RWPE2 (cell line): ENCODE measurements at regions not wholly inside any gene's neighbourhood (a gene's known extent, or its start where the extent isn't known, plus 50 kb on each side); places are given as distances from the start of the nearest gene placed in this dataset.

Experiments
- ATAC-seq: fragments of 200-7000 bp; cut with Tn5 transposase; 3 replicates; pipeline ENCODE4 v1.9.1; 2021; ENCODE audit warnings: low read depth
- DNase-seq: peaks from one replicate; pipeline ENCODE4 v3.0.0-alpha.2; 2020; ENCODE audit warnings: low spot score
- H3K27ac ChIP-seq: fragments of 450-650 bp; 2 replicates; pipeline ENCODE4 v1.5.1; 2017; ENCODE audit warnings: mild to moderate bottlenecking; ENCODE audit not compliant: poor library complexity, severe bottlenecking
- H3K27me3 ChIP-seq: fragments of 250-450 bp; sonication (Bioruptor Pico); 2 replicates; pipeline ENCODE4 v1.5.1; 2021; ENCODE audit warnings: mild to moderate bottlenecking, moderate library complexity; ENCODE audit not compliant: insufficient read depth, poor library complexity, severe bottlenecking
- H3K36me3 ChIP-seq: fragments of 250-450 bp; sonication (Bioruptor Pico); 2 replicates; pipeline ENCODE4 v1.5.1; 2020; ENCODE audit warnings: low read depth, mild to moderate bottlenecking, moderate library complexity
- H3K4me1 ChIP-seq: fragments of 250-450 bp; sonication (Bioruptor Pico); 2 replicates; pipeline ENCODE4 v1.5.1; 2021; ENCODE audit warnings: mild to moderate bottlenecking, moderate library complexity; ENCODE audit not compliant: insufficient read depth, poor library complexity, severe bottlenecking
- H3K4me3 ChIP-seq: fragments of 250-450 bp; sonication (Bioruptor Pico); 2 replicates; pipeline ENCODE4 v1.5.1; 2021; ENCODE audit warnings: mild to moderate bottlenecking, moderate library complexity; ENCODE audit not compliant: severe bottlenecking
- H3K9me3 ChIP-seq: fragments of 250-450 bp; sonication (Bioruptor Pico); 2 replicates; pipeline ENCODE4 v1.5.1; 2021; ENCODE audit warnings: mild to moderate bottlenecking, moderate library complexity; ENCODE audit not compliant: severe bottlenecking
- TF ChIP-seq, protein P1 (sequence below): fragments of 450-650 bp; IDR thresholded peaks from one replicate; pipeline ENCODE4 v1.5.1; 2017; ENCODE audit warnings: mild to moderate bottlenecking, moderate library complexity; ENCODE audit not compliant: poor library complexity, severe bottlenecking

DNA sequence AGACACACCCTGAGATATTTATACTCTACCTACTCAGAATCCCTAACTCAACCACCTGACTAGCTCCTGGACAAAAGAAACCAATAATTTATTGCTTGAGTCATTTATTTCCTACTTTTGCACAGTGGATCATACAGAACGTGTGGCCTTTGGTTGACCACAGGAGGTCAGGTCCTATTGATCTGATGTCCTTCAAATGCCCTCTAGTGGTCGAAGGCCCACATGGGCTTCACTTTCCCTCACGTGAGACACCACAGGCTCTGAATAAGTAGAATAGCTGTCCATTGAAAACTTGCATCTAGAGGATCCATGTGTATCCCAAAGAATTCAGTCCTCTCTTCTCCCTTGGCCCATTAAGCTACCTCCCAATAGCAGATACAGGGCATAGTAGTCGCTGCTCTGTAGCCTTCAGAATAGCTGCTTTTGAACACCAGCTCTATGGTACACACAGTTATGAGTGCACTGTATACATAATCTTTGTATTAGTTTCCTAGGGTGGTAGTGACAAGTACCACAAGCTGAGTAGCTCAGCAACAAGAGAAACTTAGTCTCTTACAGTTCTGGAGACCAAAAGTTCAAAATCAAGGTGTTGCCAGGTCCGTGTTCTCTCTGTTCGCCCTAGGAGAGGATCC is 177.6 kb upstream of the SMARCA2 start:
- H3K27ac ChIP-seq, result no peak overlapping the region
- H3K4me1 ChIP-seq, result no peaks in the 10 kb centered on the region
- DNase-seq, result no peak
- no peaks in the 10 kb centered on the region for H3K36me3 ChIP-seq
- TF ChIP-seq, protein P1, sequence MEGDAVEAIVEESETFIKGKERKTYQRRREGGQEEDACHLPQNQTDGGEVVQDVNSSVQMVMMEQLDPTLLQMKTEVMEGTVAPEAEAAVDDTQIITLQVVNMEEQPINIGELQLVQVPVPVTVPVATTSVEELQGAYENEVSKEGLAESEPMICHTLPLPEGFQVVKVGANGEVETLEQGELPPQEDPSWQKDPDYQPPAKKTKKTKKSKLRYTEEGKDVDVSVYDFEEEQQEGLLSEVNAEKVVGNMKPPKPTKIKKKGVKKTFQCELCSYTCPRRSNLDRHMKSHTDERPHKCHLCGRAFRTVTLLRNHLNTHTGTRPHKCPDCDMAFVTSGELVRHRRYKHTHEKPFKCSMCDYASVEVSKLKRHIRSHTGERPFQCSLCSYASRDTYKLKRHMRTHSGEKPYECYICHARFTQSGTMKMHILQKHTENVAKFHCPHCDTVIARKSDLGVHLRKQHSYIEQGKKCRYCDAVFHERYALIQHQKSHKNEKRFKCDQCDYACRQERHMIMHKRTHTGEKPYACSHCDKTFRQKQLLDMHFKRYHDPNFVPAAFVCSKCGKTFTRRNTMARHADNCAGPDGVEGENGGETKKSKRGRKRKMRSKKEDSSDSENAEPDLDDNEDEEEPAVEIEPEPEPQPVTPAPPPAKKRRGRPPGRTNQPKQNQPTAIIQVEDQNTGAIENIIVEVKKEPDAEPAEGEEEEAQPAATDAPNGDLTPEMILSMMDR, result peak; percentile 60
- no peaks in the 10 kb centered on the region for H3K27me3 ChIP-seq
- ATAC-seq, result peak; percentile 60; the same call in 2 of the 3 replicates
- H3K9me3 ChIP-seq, result no peaks in the 10 kb centered on the region
- no peak overlapping the region for H3K4me3 ChIP-seq

DNA sequence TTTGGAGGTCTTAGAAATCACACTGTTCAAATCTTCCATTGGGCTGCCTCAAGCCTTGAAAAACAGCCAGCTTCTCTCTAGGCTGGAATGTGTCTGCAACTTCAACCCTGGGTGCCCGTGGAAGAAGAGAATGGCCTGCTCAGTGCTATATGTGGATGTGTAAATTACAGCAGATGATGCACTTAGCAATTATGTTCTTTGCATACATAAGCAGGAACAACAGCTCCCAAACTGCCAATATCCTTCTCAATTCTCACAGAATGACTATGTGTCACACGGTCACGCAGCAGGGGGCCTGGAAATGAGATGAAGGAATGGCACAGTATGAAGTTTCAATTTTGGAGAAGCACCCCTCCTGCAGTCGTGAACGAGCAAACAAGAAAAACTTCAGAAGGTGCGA is 175.2 kb upstream of the SMARCA2 start:
- DNase-seq (no peak), ATAC-seq (no peak)
- TF ChIP-seq, protein P1, result no peak
- H3K4me3 ChIP-seq, result no peak overlapping the region
- no peaks in the 10 kb centered on the region for H3K36me3 ChIP-seq
- no peaks in the 10 kb centered on the region for H3K9me3 ChIP-seq
- no peaks in the 10 kb centered on the region for H3K4me1 ChIP-seq
- H3K27ac ChIP-seq, result no peak overlapping the region
- peaks cover 5% of the 10 kb centered on the region for H3K27me3 ChIP-seq

DNA sequence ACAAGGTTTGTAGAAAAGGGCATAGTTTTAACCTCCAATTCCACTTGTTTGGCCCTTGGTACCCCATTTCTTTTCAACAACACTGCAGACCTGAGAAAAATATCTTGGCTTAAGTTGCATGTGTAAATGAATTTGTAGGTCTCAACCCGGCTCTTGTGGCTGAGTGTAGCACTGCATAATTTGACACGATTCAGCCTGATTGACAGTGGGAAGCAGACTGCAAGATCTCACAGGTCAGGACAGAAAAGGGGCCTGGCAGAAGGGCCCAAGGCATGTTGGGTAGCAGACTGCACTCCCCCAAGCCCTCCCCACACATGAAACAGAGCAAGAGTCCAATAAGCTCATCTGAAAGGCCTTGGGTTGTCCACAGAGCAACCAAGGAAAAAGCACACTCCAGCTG is 169.7 kb upstream of the SMARCA2 start:
- no peaks in the 10 kb centered on the region for H3K36me3 ChIP-seq
- H3K4me3 ChIP-seq, result no peak overlapping the region
- H3K9me3 ChIP-seq, result no peaks in the 10 kb centered on the region
- DNase-seq, result no peak
- no peak for ATAC-seq
- no peak overlapping the region for H3K27ac ChIP-seq
- H3K27me3 ChIP-seq, result peaks cover 6% of the 10 kb centered on the region
- no peaks in the 10 kb centered on the region for H3K4me1 ChIP-seq
- TF ChIP-seq, protein P1, result no peak

DNA sequence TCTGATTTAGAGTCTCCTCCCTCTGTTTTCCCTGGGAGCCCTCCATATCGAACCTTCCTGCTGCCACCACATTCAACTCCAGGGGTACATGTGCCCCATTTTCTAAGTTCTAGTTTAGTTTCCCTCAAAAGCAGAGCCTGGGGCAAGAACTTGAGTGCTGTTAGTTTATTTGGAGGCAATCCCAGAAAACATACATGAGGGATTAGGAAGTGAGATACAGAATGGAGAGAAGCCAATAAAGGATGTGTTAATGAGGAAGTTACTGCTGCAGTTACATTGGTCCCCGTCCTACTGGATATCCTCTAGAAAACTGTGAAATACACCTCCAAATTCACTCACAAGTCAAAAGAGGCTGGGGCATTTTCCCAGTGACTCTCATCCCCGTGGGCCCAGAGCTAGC is 159.4 kb upstream of the SMARCA2 start:
- Histone ChIP-seq H3K36me3 (no peaks in the 10 kb centered on the region), H3K27ac (no peak overlapping the region), H3K4me1 (no peaks in the 10 kb centered on the region), H3K9me3 (no peaks in the 10 kb centered on the region), H3K27me3 (no peaks in the 10 kb centered on the region), H3K4me3 (no peak overlapping the region)
- no peak for DNase-seq
- ATAC-seq, result no peak
- TF ChIP-seq, protein P1, result no peak

DNA sequence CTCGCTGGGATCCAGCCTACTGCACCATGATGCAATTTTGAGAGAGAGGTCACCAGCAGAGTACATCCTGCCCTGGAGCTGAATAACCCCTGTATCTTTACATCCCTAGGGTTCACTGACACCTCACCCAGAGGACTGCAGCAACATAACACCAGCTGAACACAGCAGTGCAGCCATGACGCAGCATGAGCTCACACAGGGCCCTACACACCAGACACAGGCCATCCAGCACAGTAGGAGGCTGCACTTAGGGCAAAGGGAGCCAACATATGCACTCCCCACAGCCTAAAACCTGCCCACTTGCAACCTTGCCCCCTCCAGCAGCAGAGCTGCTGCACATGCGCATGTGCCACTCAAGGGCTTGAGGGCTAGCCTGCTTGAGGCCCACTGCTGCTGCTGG is 157.3 kb upstream of the SMARCA2 start:
- H3K9me3 ChIP-seq, result no peaks in the 10 kb centered on the region
- H3K4me3 ChIP-seq, result no peak overlapping the region
- H3K36me3 ChIP-seq, result no peaks in the 10 kb centered on the region
- H3K4me1 ChIP-seq, result no peaks in the 10 kb centered on the region
- DNase-seq (no peak), ATAC-seq (no peak)
- no peak overlapping the region for H3K27ac ChIP-seq
- no peaks in the 10 kb centered on the region for H3K27me3 ChIP-seq
- TF ChIP-seq, protein P1, result no peak
